Activated CD4-positive, alpha-beta T cell treated with anti-CD3 and anti-CD28 coated beads, Interleukin-2, amount 10 ng/mL, durations not matched to agents 7 days and 5 days (primary cell): ENCODE measurements at regions not wholly inside any gene's neighbourhood (a gene's known extent, or its start where the extent isn't known, plus 50 kb on each side); places are given as distances from the start of the nearest gene placed in this dataset.
"Not testable (repeated sequence)": the region's sequence is repeated elsewhere in the genome, so short reads cannot be mapped to it uniquely, and the experiment has no call there.

Source experiments
- CTCF ChIA-PET: fragments of 350-600 bp; sonication (Branson Sonifier 250); formaldehyde crosslinking; loops from one replicate; lab custom pipeline; 2021; ENCODE audit warnings: antibody characterized with exemption; lab: Charles Lee
- POLR2A ChIA-PET: fragments of 350-600 bp; sonication (Branson Sonifier 250); formaldehyde crosslinking; loops from one replicate; lab custom pipeline; 2021; ENCODE audit warnings: antibody characterized with exemption; lab: Charles Lee
- DNase-seq: peaks from one replicate; pipeline ENCODE4 v3.0.0-alpha.2; 2020
- H3K27ac Mint-ChIP-seq: one replicate; pipeline ENCODE4 v1.8.0; 2021; ENCODE audit warnings: mild to moderate bottlenecking, moderate library complexity, mixed read lengths
- H3K27me3 Mint-ChIP-seq: one replicate; pipeline ENCODE4 v1.8.0; 2021; ENCODE audit warnings: mixed read lengths
- H3K36me3 Mint-ChIP-seq: one replicate; pipeline ENCODE4 v1.8.0; 2021; ENCODE audit warnings: low read depth, mixed read lengths
- H3K4me1 Mint-ChIP-seq: one replicate; pipeline ENCODE4 v1.8.0; 2021; ENCODE audit warnings: mixed read lengths
- H3K4me3 Mint-ChIP-seq: one replicate; pipeline ENCODE4 v1.8.0; 2021; ENCODE audit warnings: mild to moderate bottlenecking, moderate library complexity, mixed read lengths
- H3K9me3 Mint-ChIP-seq: one replicate; pipeline ENCODE4 v1.8.0; 2021; ENCODE audit warnings: mixed read lengths

DNA sequence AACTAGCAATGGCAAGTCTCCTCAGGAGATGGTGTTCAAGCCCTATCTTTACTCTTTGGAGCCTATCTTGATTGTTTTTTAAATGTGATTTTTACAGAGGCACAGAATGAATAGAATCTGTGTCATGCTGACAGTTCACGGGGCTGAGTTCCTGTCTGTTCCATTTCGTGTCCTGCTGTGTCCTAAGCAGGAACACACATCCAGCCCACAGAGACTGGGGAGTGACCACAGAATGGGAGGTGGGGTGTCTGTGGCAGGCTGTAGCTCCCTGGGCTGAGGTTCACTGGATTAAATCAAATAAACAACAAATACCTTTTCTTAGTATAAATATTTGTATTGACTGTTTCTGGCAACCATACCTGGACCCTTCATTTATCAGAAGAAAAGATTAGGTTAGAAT is 73.4 kb upstream of the CARD11 start:
- peaks cover 26% of the 10 kb centered on the region for H3K9me3 Mint-ChIP-seq
- POLR2A ChIA-PET: no interaction called here
- CTCF ChIA-PET: interaction anchor here (2.1 kb wide), 1 partner anchor 51 kb away, joined by 10 read pairs; no protein-coding TSS in a partner anchor
- DNase-seq: no peak
- H3K27me3 Mint-ChIP-seq: no peaks in the 10 kb centered on the region
- H3K27ac Mint-ChIP-seq: peak overlapping the region; percentile 89
- H3K4me1 Mint-ChIP-seq: peaks cover 72% of the 10 kb centered on the region
- H3K36me3 Mint-ChIP-seq: peaks cover 47% of the 10 kb centered on the region
- H3K4me3 Mint-ChIP-seq: peak overlapping the region; percentile 76

- Mint-ChIP-seq H3K9me3 (peaks cover 29% of the 10 kb centered on the region), H3K4me1 (peaks cover 66% of the 10 kb centered on the region), H3K4me3 (peak overlapping the region; percentile 76), H3K27me3 (peaks cover under 1% of the 10 kb centered on the region), H3K36me3 (peaks cover 50% of the 10 kb centered on the region), H3K27ac (peak overlapping the region; percentile 89)
- no peak for DNase-seq
- CTCF ChIA-PET: interaction anchor here (0.8 to 1.5 kb wide), 5 partner anchors 15 to 27 kb away, joined by 3 to 8 read pairs (median 3); no protein-coding TSS in a partner anchor
- POLR2A ChIA-PET: no interaction called here
Measured at GRCh38 chr7:3117488-3118231, 74.0 kb upstream of the CARD11 start.

- peaks cover 28% of the 10 kb centered on the region for H3K9me3 Mint-ChIP-seq
- DNase-seq, H3K4me3 Mint-ChIP-seq, H3K27me3 Mint-ChIP-seq, POLR2A ChIA-PET, H3K27ac Mint-ChIP-seq: not testable (repeated sequence)
- H3K36me3 Mint-ChIP-seq: peaks cover 39% of the 10 kb centered on the region
- CTCF ChIA-PET: interaction anchor here (0.8 to 1.5 kb wide), 8 partner anchors 10 to 215 kb away, joined by 3 to 8 read pairs (median 3); no protein-coding TSS in a partner anchor
- H3K4me1 Mint-ChIP-seq: peaks cover 53% of the 10 kb centered on the region
Measured at GRCh38 chr7:3119352-3119927, 75.8 kb upstream of the CARD11 start.

DNA sequence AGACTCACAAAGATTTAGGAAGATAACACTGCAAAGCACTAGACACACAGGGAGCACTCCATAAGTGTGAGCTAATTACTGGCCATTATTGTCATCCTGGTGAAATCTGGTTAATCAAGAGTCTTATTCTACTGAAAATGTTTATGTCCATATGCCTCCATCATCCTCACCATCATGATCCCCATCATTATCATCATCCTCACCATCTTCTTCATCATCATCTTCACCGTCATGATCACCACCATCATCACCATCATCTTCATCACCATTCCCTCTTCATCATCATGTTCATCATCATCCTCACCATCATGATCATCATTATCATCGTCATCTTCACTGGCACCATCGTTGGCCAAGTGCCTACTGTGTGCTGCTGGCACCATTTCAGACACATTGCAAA is 76.3 kb upstream of the CARD11 start:
- H3K4me1 Mint-ChIP-seq: peaks cover 49% of the 10 kb centered on the region
- ChIA-PET POLR2A (no interaction called here), CTCF (interaction anchor here (0.8 to 1.3 kb wide), 4 partner anchors 11 to 215 kb away, joined by 3 to 4 read pairs (median 3); no protein-coding TSS in a partner anchor)
- H3K4me3 Mint-ChIP-seq: no peak overlapping the region
- no peak for DNase-seq
- peaks cover 26% of the 10 kb centered on the region for H3K9me3 Mint-ChIP-seq
- peaks cover 6% of the 10 kb centered on the region for H3K27me3 Mint-ChIP-seq
- H3K36me3 Mint-ChIP-seq: peaks cover 34% of the 10 kb centered on the region
- H3K27ac Mint-ChIP-seq: no peak overlapping the region

DNA sequence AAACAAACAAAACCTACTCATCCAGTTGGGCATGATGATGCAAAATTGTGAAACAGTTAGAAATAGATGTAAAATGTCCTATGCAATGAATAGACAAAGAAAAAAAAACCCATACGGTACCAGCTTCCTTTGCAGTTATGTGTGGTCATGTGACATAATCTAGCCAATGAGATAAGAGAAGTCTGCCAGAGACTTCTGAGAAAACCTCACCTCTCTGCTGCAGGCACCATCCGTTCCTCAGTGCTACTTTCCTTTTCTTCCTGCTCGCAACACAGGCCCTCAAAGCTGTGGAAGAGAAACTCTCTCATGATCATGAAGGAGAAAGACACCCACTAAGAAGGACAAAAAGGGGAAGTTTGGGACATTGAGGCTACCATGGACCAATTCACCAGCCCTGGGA is 76.8 kb upstream of the CARD11 start:
- ChIA-PET CTCF (interaction anchor here (1.1 to 1.3 kb wide), 2 partner anchors 11 to 16 kb away, joined by 3 to 4 read pairs; no protein-coding TSS in a partner anchor), POLR2A (no interaction called here)
- Mint-ChIP-seq H3K4me1 (peaks cover 44% of the 10 kb centered on the region), H3K27me3 (peaks cover 6% of the 10 kb centered on the region), H3K36me3 (peaks cover 30% of the 10 kb centered on the region), H3K9me3 (peaks cover 26% of the 10 kb centered on the region), H3K4me3 (peak overlapping the region; percentile 5), H3K27ac (peak overlapping the region; percentile 4)
- DNase-seq: peak; percentile 45

DNA sequence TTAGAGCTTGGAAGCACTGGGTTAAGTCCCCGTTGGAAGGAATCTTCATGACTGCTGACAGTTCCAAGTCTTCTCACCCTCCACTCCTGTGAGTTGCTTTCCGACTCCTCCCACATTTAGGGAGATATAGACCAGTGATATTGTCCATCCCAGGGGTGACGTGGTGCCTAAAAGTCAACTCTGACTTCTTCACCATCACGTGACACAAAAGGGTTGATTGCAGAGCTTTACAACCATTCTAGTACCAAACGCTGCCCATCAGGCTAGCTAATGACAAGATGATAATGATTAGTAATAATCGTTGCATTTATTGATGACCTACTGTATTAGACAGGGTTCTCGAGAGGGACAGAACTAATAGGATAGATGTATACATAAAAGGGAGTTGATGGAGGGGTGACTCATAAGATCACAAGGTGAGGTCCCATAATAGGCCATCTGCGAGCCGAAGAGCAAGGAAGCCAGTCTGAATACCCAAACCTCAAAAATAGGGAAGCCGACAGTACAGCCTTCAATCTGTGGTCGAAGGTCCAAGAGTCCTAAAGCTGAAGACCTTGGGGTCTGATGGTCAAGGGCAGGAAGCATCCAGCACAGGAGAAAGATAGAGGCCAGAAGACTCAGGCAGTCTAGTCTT is 85.3 kb upstream of the CARD11 start:
- CTCF ChIA-PET: interaction anchor here (0.9 kb wide), 1 partner anchor 63 kb away, joined by 4 read pairs; no protein-coding TSS in a partner anchor
- H3K27me3 Mint-ChIP-seq: peaks cover 2% of the 10 kb centered on the region
- no peak for DNase-seq
- H3K27ac Mint-ChIP-seq: no peak overlapping the region
- H3K4me3 Mint-ChIP-seq: no peak overlapping the region
- H3K9me3 Mint-ChIP-seq: peaks cover 13% of the 10 kb centered on the region
- peaks cover 2% of the 10 kb centered on the region for H3K4me1 Mint-ChIP-seq
- peaks cover 12% of the 10 kb centered on the region for H3K36me3 Mint-ChIP-seq
- POLR2A ChIA-PET: interaction anchor here (0.6 kb wide), 1 partner anchor 23 kb away, joined by 4 read pairs; no protein-coding TSS in a partner anchor

- Mint-ChIP-seq H3K27ac (no peak overlapping the region), H3K27me3 (no peaks in the 10 kb centered on the region), H3K4me3 (no peak overlapping the region), H3K9me3 (peaks cover 11% of the 10 kb centered on the region), H3K4me1 (peaks cover 2% of the 10 kb centered on the region), H3K36me3 (peaks cover 11% of the 10 kb centered on the region)
- DNase-seq: no peak
- CTCF ChIA-PET: interaction anchor here (0.7 to 1.3 kb wide), 2 partner anchors 15 kb away, joined by 3 to 8 read pairs; no protein-coding TSS in a partner anchor
- POLR2A ChIA-PET: no interaction called here
Measured at GRCh38 chr7:3133811-3134385, 90.2 kb upstream of the CARD11 start.

DNA sequence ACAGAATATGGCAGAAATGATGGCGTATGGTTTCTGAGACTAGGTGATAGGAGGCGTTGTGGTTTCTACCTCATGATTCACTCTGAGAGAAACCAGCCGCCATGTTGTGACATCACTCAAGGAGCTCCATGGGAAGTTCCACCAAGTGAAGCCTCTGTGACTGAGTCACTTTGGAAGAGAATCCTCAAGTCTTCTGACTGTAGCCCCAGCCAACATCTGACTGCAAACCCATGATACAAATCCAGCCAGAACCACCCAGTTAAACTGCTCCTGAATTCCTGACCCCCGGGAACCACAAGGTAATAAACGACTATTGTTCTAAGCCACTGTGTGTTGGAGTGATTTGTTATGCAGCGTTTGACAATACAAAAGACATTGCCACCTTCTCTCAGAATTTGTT is 91.1 kb upstream of the CARD11 start:
- no peak overlapping the region for H3K27ac Mint-ChIP-seq
- H3K4me1 Mint-ChIP-seq: no peaks in the 10 kb centered on the region
- H3K36me3 Mint-ChIP-seq: peaks cover 11% of the 10 kb centered on the region
- ChIA-PET CTCF (interaction anchor here (0.7 kb wide), 1 partner anchor 16 kb away, joined by 3 read pairs; no protein-coding TSS in a partner anchor), POLR2A (no interaction called here)
- no peak overlapping the region for H3K4me3 Mint-ChIP-seq
- no peaks in the 10 kb centered on the region for H3K27me3 Mint-ChIP-seq
- H3K9me3 Mint-ChIP-seq: peaks cover 11% of the 10 kb centered on the region
- no peak for DNase-seq

DNA sequence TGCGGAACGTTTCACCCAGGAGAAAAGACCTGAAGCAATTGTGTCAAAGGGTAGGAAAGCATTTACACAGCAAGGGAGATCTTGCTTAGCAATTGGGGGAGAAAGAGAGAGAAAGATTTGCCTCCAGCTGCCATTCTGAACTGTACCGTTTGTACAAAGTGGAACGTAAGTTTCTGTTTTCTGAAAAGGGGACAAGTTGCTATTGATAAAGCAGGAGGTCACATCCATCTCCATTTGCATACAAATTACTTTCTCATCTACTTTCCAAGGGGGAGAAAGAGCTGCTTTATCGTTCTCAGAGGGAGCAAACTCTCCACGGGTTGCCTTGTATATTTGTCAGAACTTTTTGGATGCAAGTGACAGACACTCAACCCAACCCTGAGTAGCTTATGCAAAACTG is 92.0 kb upstream of the CARD11 start:
- no peaks in the 10 kb centered on the region for H3K27me3 Mint-ChIP-seq
- H3K4me3 Mint-ChIP-seq: no peak overlapping the region
- H3K36me3 Mint-ChIP-seq: peaks cover 7% of the 10 kb centered on the region
- H3K27ac Mint-ChIP-seq: no peak overlapping the region
- H3K9me3 Mint-ChIP-seq: peaks cover 8% of the 10 kb centered on the region
- no peaks in the 10 kb centered on the region for H3K4me1 Mint-ChIP-seq
- ChIA-PET POLR2A (no interaction called here), CTCF (interaction anchor here (1.0 to 1.1 kb wide), 2 partner anchors 18 to 45 kb away, joined by 3 to 4 read pairs; no protein-coding TSS in a partner anchor)
- DNase-seq: no peak

- Mint-ChIP-seq H3K27ac (no peak overlapping the region), H3K4me3 (no peak overlapping the region), H3K27me3 (no peaks in the 10 kb centered on the region), H3K9me3 (peaks cover 2% of the 10 kb centered on the region), H3K4me1 (no peaks in the 10 kb centered on the region), H3K36me3 (no peaks in the 10 kb centered on the region)
- DNase-seq: no peak
- ChIA-PET POLR2A (no interaction called here), CTCF (interaction anchor here (0.5 kb wide), 1 partner anchor 153 kb away, joined by 3 read pairs; no protein-coding TSS in a partner anchor)
Measured at GRCh38 chr7:3138206-3138605, 94.5 kb upstream of the CARD11 start.

- no peaks in the 10 kb centered on the region for H3K4me1 Mint-ChIP-seq
- H3K4me3 Mint-ChIP-seq: no peak overlapping the region
- H3K27ac Mint-ChIP-seq: no peak overlapping the region
- DNase-seq: no peak
- POLR2A ChIA-PET: no interaction called here
- CTCF ChIA-PET: no interaction called here
- peaks cover 2% of the 10 kb centered on the region for H3K9me3 Mint-ChIP-seq
- H3K36me3 Mint-ChIP-seq: no peaks in the 10 kb centered on the region
- H3K27me3 Mint-ChIP-seq: no peaks in the 10 kb centered on the region
Measured at GRCh38 chr7:3138997-3139396, 95.3 kb upstream of the CARD11 start.

DNA sequence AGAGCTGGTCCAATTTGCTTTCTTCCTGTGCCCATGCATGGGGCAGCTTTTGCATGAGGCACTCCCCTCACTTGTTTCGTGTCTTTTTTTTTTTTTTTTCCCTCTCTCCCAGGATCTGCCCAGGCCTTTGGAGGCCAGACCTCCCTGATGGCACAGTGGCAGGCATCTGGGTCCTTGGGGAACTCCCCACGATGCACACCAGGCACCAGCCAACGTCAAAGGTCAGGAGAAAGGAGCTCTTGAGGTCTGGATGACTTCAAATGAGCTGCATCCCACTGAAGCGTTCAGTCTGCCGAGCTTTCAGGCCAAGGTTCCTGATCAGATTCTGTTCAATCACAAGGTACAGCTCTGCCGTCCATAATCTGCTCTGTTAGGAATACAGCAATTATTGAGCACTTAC is 97.2 kb upstream of the CARD11 start:
- Mint-ChIP-seq H3K36me3 (no peaks in the 10 kb centered on the region), H3K27ac (no peak overlapping the region), H3K4me3 (no peak overlapping the region), H3K9me3 (peaks cover 2% of the 10 kb centered on the region), H3K4me1 (no peaks in the 10 kb centered on the region), H3K27me3 (no peaks in the 10 kb centered on the region)
- ChIA-PET POLR2A (no interaction called here), CTCF (interaction anchor here (1.0 to 1.1 kb wide), 2 partner anchors 8 to 87 kb away, joined by 3 read pairs; no protein-coding TSS in a partner anchor)
- DNase-seq: no peak
